ENCODE measurements at regions not wholly inside any gene's neighbourhood (a gene's known extent, or its start where the extent isn't known, plus 50 kb on each side); places are given as distances from the start of the nearest gene placed in this dataset.

DNA sequence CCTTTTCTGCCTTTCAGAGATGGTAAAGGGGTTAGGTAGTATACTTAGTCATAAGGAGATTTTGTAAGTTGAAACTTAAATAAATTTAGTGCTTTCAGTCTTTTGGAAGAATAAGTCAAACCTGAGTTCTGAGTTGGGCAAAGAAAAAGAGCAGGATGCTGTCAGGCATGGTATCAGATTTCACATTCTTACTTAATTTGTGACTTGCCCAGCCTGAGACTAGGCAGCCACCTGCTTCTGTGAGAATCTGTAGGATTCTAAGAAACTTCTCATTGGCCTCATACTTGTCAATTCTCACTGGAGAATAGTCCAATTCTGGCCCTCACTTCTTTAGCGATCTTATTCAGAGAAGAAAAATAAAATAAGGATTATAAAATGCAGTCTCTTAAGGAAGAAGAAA, 577.5 kb downstream of the DIPK2A start:
- TF ChIP-seq CTCF (IDR thresholded peaks at IDR 0.05), result no peak

GRCh38 chr3:144552346-144553057, 580.9 kb downstream of the DIPK2A start:
- Histone ChIP-seq H3K27ac (no peak overlapping the region), H3K9me3 (no peaks in the 10 kb centered on the region), H3K27me3 (replicated peaks; ENCODE audit: insufficient read depth) (no peaks in the 10 kb centered on the region), H3K36me3 (no peaks in the 10 kb centered on the region), H3K4me1 (ENCODE audit: control insufficient read depth in 1 of 2, low read depth in 2 of 2) (no peaks in the 10 kb centered on the region), H3K4me3 (no peak overlapping the region)
- DNase-seq (ENCODE audit: low spot score), result no peak
- no peak for TF ChIP-seq CTCF (IDR thresholded peaks at IDR 0.05)
- no peak for ATAC-seq (ENCODE audit: insufficient number of reproducible peaks, low FRiP score, low read depth)

More for the DNA sequence above, 577.5 kb downstream of the DIPK2A start:
- Histone ChIP-seq H3K36me3 (no peaks in the 10 kb centered on the region), H3K27ac (no peak overlapping the region), H3K9me3 (no peaks in the 10 kb centered on the region), H3K27me3 (replicated peaks; ENCODE audit: insufficient read depth) (no peaks in the 10 kb centered on the region), H3K4me1 (ENCODE audit: control insufficient read depth in 1 of 2, low read depth in 2 of 2) (no peaks in the 10 kb centered on the region), H3K4me3 (no peak overlapping the region)
- DNase-seq (ENCODE audit: low spot score) (no peak), ATAC-seq (ENCODE audit: insufficient number of reproducible peaks, low FRiP score, low read depth) (no peak)

DNA sequence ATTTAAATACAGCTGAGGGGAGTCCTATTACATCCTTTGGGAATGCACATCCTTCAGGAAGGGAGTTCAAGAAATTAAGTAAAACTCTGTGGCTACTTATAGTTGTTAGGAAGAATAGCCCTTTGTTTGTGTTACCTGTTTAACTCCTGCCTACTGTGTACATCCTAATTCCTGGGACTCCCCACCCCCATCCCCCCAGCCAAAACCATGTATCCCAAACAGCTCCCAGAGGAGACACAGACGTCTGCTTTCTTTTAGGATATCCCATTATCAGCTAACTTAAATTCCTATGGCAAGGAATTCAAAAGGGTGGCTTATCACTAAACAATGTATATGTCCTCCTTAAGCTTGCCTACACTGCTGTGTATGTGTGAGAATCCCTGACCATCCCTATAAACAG, 581.7 kb downstream of the DIPK2A start:
- H3K9me3 ChIP-seq, result no peaks in the 10 kb centered on the region
- H3K27me3 ChIP-seq (replicated peaks; ENCODE audit: insufficient read depth), result no peaks in the 10 kb centered on the region
- ATAC-seq (ENCODE audit: insufficient number of reproducible peaks, low FRiP score, low read depth) (no peak), DNase-seq (ENCODE audit: low spot score) (no peak)
- TF ChIP-seq CTCF (IDR thresholded peaks at IDR 0.05), result no peak
- no peak overlapping the region for H3K27ac ChIP-seq
- H3K4me1 ChIP-seq (ENCODE audit: control insufficient read depth in 1 of 2, low read depth in 2 of 2), result no peaks in the 10 kb centered on the region
- H3K4me3 ChIP-seq, result no peak overlapping the region
- H3K36me3 ChIP-seq, result no peaks in the 10 kb centered on the region

DNA sequence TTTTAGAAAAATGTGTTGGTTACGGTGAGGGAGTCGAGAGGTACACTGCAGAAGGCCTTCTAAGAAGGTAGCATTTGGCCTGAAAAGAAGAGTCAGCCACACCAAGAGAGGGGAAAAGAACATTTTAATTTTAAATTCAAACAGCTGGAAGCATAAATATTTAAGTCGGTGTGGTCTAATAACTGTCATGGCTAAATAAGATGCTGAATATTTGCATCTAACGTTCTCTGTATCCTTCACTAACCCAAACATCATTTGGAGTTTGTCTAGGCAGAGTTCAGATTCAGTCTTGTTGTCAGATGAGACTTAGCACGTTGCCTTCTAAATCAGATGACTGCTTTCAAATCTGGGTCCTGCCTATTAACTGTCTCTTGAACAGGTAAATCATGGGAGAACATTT, 583.3 kb downstream of the DIPK2A start:
- Histone ChIP-seq H3K4me3 (no peak overlapping the region), H3K27ac (no peak overlapping the region), H3K27me3 (replicated peaks; ENCODE audit: insufficient read depth) (no peaks in the 10 kb centered on the region), H3K36me3 (no peaks in the 10 kb centered on the region), H3K9me3 (no peaks in the 10 kb centered on the region), H3K4me1 (ENCODE audit: control insufficient read depth in 1 of 2, low read depth in 2 of 2) (no peaks in the 10 kb centered on the region)
- DNase-seq (ENCODE audit: low spot score), result no peak
- ATAC-seq (ENCODE audit: insufficient number of reproducible peaks, low FRiP score, low read depth), result no peak
- TF ChIP-seq CTCF (IDR thresholded peaks at IDR 0.05), result no peak

DNA sequence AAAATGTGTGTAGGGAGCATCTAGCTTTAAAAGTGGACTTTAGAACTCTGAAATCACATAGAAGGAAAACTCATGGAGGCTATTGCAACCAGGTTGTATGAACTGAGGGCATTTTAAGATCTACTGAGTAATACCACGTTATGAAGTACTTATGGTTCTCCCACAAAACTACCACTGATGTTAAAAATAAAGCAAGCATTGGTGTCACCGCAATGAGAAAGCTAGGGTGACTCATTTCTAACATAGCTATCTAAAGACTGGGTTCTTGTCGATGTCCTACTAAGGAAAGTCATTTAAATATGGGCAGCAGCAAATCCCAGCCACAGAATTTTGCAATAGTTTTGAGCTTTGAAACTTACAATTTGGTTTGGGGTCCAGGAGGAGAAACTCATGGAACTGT, 584.8 kb downstream of the DIPK2A start:
- DNase-seq (ENCODE audit: low spot score) (no peak), ATAC-seq (ENCODE audit: insufficient number of reproducible peaks, low FRiP score, low read depth) (no peak)
- Histone ChIP-seq H3K36me3 (no peaks in the 10 kb centered on the region), H3K9me3 (no peaks in the 10 kb centered on the region), H3K4me1 (ENCODE audit: control insufficient read depth in 1 of 2, low read depth in 2 of 2) (no peaks in the 10 kb centered on the region), H3K27me3 (replicated peaks; ENCODE audit: insufficient read depth) (no peaks in the 10 kb centered on the region), H3K27ac (no peak overlapping the region), H3K4me3 (no peak overlapping the region)
- no peak for TF ChIP-seq CTCF (IDR thresholded peaks at IDR 0.05)
